ENCODE measurements at regions not wholly inside any gene's neighbourhood (a gene's known extent, or its start where the extent isn't known, plus 50 kb on each side); places are given as distances from the start of the nearest gene placed in this dataset.

GRCh38 chr2:40531359-40531758 is 79.5 kb upstream of the SLC8A1 start:
- TF ChIP-seq, protein P1, sequence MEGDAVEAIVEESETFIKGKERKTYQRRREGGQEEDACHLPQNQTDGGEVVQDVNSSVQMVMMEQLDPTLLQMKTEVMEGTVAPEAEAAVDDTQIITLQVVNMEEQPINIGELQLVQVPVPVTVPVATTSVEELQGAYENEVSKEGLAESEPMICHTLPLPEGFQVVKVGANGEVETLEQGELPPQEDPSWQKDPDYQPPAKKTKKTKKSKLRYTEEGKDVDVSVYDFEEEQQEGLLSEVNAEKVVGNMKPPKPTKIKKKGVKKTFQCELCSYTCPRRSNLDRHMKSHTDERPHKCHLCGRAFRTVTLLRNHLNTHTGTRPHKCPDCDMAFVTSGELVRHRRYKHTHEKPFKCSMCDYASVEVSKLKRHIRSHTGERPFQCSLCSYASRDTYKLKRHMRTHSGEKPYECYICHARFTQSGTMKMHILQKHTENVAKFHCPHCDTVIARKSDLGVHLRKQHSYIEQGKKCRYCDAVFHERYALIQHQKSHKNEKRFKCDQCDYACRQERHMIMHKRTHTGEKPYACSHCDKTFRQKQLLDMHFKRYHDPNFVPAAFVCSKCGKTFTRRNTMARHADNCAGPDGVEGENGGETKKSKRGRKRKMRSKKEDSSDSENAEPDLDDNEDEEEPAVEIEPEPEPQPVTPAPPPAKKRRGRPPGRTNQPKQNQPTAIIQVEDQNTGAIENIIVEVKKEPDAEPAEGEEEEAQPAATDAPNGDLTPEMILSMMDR (conservative IDR thresholded peaks at IDR 0.05 in 1 of 2, IDR thresholded peaks at IDR 0.05 in 1 of 2; ENCODE audit: extremely low read depth in 1 of 2, insufficient read depth in 1 of 2, low read depth in 1 of 2, low read length in 2 of 2) = no peak
- no peak for TF ChIP-seq EZH2 (IDR thresholded peaks at IDR 0.05; ENCODE audit: borderline replicate concordance, low read length)

Measured in mammary epithelial cell (primary cell).